Adrenal gland (tissue), 9 donors: ENCODE measurements at regions not wholly inside any gene's neighbourhood (a gene's known extent, or its start where the extent isn't known, plus 50 kb on each side); places are given as distances from the start of the nearest gene placed in this dataset.

Experiments used
- DNase-seq, 7 donors: peaks; one replicate each; pipeline ENCODE4 v3.0.0-alpha.2; 2019 to 2020
- H3K27ac ChIP-seq, 5 donors: fragments of 200-600 bp; sonication (generic) in 4 of 5; 1 replicate in 3 of 5; 2 replicates in 2 of 5; pipeline versions ENCODE4 v1.5.1 to v1.8.0; 2016 to 2020; ENCODE audit warnings: mild to moderate bottlenecking in 1 of 5
- H3K27me3 ChIP-seq: fragments of 200-600 bp; 2 replicates; pipeline ENCODE4 v1.8.0; 2021
- H3K36me3 ChIP-seq, 2 donors: fragments of 200-600 bp; replicated peaks in 1 of 2; 1 replicate in 1 of 2; 2 replicates in 1 of 2; pipeline versions ENCODE4 v1.5.1 to v1.8.0; 2018 to 2022
- H3K4me1 ChIP-seq, 2 donors: fragments of 200-600 bp; replicated peaks in 1 of 2; 1 replicate in 1 of 2; 2 replicates in 1 of 2; pipeline versions ENCODE4 v1.5.1 to v1.8.0; 2018 to 2021
- H3K4me3 ChIP-seq, 4 donors: fragments of 200-600 bp; sonication (generic) in 3 of 4; one replicate each; pipeline ENCODE4 v1.5.1; 2016 to 2018
- H3K9me3 ChIP-seq, 3 donors: fragments of 200-600 bp; sonication (generic) in 1 of 3; replicated peaks in 1 of 3; 1 replicate in 2 of 3; 2 replicates in 1 of 3; pipeline versions ENCODE4 v1.5.1 to v1.8.0; 2016 to 2021
- CTCF ChIP-seq, 6 experiments: fragments of 450-650 bp in 4 of 6; fragments of 200-600 bp in 2 of 6; sonication (generic) in 1 of 6; IDR thresholded peaks; 1 replicate in 5 of 6; 2 replicates in 1 of 6; pipeline versions ENCODE4 v1.5.1 to v1.8.0; 2016 to 2021; ENCODE audit warnings: antibody characterized with exemption in 6 of 6, mild to moderate bottlenecking in 2 of 6, moderate library complexity in 1 of 6
- POLR2A ChIP-seq, 2 donors: fragments of 450-650 bp; IDR thresholded peaks; one replicate each; pipeline ENCODE4 v1.6.1; 2017; ENCODE audit warnings: antibody characterized with exemption in 2 of 2, mild to moderate bottlenecking in 2 of 2, moderate library complexity in 1 of 2
- WGBS, 4 donors: extraction: QIAGEN DNeasy Blood & Tissue Kit in 2 of 4; methylation state at CpG; one replicate each; pipeline versions ENCODE4 v1.1.5 to v1.1.7; 2013 to 2017; 5-methylcytosine and 5-hydroxymethylcytosine counted together
- intact Hi-C, 2 donors: fragments of 100-400 bp; cut with DNase I; formaldehyde crosslinking; loops; one replicate each; pipeline versions ENCODE4 v1.14.1 to v1.15.0; 2022 to 2023
- donor health status: healthy with polysubstance abuse.
- donor health status: Bipolar disorder and iron deficiency.
- donor health status: DM: yes; HTN: yes; CAD: no.
- donor health status: DM: no; HTN: no; CAD: no.
- donor health status: DM: no; HTN: no; CAD: no.

- no peak for TF ChIP-seq CTCF (IDR thresholded peaks at IDR 0.05)
- 76 to 84% (median 83%) methylated on average over 6 of the region's 6 CpGs for WGBS, 4 donors
- no peak overlapping the region for H3K4me3 ChIP-seq
Observed at GRCh38 chr14:39912192-39913100, 480.2 kb upstream of the FBXO33 start.

GRCh38 chr14:39897657-39898056 is 465.4 kb upstream of the FBXO33 start:
- Histone ChIP-seq H3K27ac (no peak overlapping the region), H3K4me1 (no peaks in the 10 kb centered on the region), H3K9me3 (peaks cover 0 to 4% (median 0%) of the 10 kb centered on the region in 3 donors), H3K36me3 (no peaks in the 10 kb centered on the region), H3K4me3 (no peak overlapping the region), H3K27me3 (no peaks in the 10 kb centered on the region)
- TF ChIP-seq CTCF (IDR thresholded peaks at IDR 0.05) (no peak), POLR2A (IDR thresholded peaks at IDR 0.05) (no peak)
- intact Hi-C loops, result no loop called here
- DNase-seq, result no peak
- WGBS, 4 donors, result 85 to 95% (median 90%) methylated on average over 2 of the region's 2 CpGs

More at GRCh38 chr14:39912192-39913100, 480.2 kb upstream of the FBXO33 start:
- no peaks in the 10 kb centered on the region for H3K27me3 ChIP-seq
- no peak overlapping the region for H3K27ac ChIP-seq
- intact Hi-C loops, result no loop called here
- H3K36me3 ChIP-seq, result no peaks in the 10 kb centered on the region
- DNase-seq, result no peak
- H3K4me1 ChIP-seq, result no peaks in the 10 kb centered on the region
- no peaks in the 10 kb centered on the region for H3K9me3 ChIP-seq

GRCh38 chr14:39890026-39890425 is 457.8 kb upstream of the FBXO33 start:
- no peak overlapping the region for H3K4me3 ChIP-seq
- no peak for DNase-seq
- no peaks in the 10 kb centered on the region for H3K9me3 ChIP-seq
- H3K4me1 ChIP-seq, result no peaks in the 10 kb centered on the region
- H3K27me3 ChIP-seq, result no peaks in the 10 kb centered on the region
- 78 to 88% (median 82%) methylated on average over 1 of the region's 1 CpG for WGBS, 4 donors
- H3K36me3 ChIP-seq, result no peaks in the 10 kb centered on the region
- TF ChIP-seq POLR2A (IDR thresholded peaks at IDR 0.05) (no peak), CTCF (IDR thresholded peaks at IDR 0.05) (no peak)
- intact Hi-C loops, result no loop called here
- no peak overlapping the region for H3K27ac ChIP-seq

GRCh38 chr14:39884091-39884490 is 451.9 kb upstream of the FBXO33 start:
- peak in 1 of 7 donors; percentile 59 for DNase-seq
- intact Hi-C loops, result no loop called here

More at GRCh38 chr14:39884091-39884490, 451.9 kb upstream of the FBXO33 start:
- Histone ChIP-seq H3K4me1 (no peaks in the 10 kb centered on the region), H3K4me3 (no peak overlapping the region), H3K27ac (no peak overlapping the region), H3K9me3 (no peaks in the 10 kb centered on the region), H3K27me3 (no peaks in the 10 kb centered on the region), H3K36me3 (no peaks in the 10 kb centered on the region)
- TF ChIP-seq POLR2A (IDR thresholded peaks at IDR 0.05) (no peak), CTCF (IDR thresholded peaks at IDR 0.05) (no peak)
